Motor neuron (in vitro differentiated cells): ENCODE measurements at regions not wholly inside any gene's neighbourhood (a gene's known extent, or its start where the extent isn't known, plus 50 kb on each side); places are given as distances from the start of the nearest gene placed in this dataset.
A peak's percentile ranks its signal among the peaks of the same experiment; 100 is the strongest.

Experiments used
- ATAC-seq, 8 experiments: fragments of 200-7000 bp; cut with Tn5 transposase; replicated peaks in 6 of 8; 2 replicates each; pipeline ENCODE4 v1.8.0; 2021; ENCODE audit warnings: mild to moderate bottlenecking in 8 of 8, moderate library complexity in 8 of 8
- H3K27ac ChIP-seq, 2 donors: fragments of 250-450 bp; sonication (Bioruptor Pico); 2 replicates each; pipeline ENCODE4 v1.9.0; 2021; ENCODE audit warnings: antibody characterized with exemption in 2 of 2, mild to moderate bottlenecking in 2 of 2, moderate library complexity in 1 of 2
- H3K4me1 ChIP-seq, 2 donors: fragments of 250-450 bp; sonication (Bioruptor Pico); replicated peaks in 1 of 2; 2 replicates each; pipeline ENCODE4 v1.6.1; 2021; ENCODE audit warnings: antibody characterized with exemption in 2 of 2, mild to moderate bottlenecking in 2 of 2, moderate library complexity in 1 of 2
- H3K4me3 ChIP-seq, 5 donors: fragments of 250-450 bp; sonication (Bioruptor Pico); 2 replicates each; pipeline ENCODE4 v1.9.0; 2021; ENCODE audit warnings: antibody characterized with exemption in 5 of 5, mild to moderate bottlenecking in 5 of 5, moderate library complexity in 4 of 5
- WGBS, 10 experiments: fragments of 450-650 bp; shearing (Covaris generic); methylation state at CpG; one replicate each; pipeline ENCODE4 v1.0.0; 2022; 5-methylcytosine and 5-hydroxymethylcytosine counted together
- in situ Hi-C, 9 experiments: fragments of 400-800 bp; cut with MboI; loops; one replicate each; pipeline ENCODE4 v1.15.0; 2021; ENCODE audit warnings: low sequenced_read_pairs in 9 of 9, low pct_unique_long_range_greater_than_20kb in 2 of 9; ENCODE audit not compliant: unreplicated experiment in 9 of 9

DNA sequence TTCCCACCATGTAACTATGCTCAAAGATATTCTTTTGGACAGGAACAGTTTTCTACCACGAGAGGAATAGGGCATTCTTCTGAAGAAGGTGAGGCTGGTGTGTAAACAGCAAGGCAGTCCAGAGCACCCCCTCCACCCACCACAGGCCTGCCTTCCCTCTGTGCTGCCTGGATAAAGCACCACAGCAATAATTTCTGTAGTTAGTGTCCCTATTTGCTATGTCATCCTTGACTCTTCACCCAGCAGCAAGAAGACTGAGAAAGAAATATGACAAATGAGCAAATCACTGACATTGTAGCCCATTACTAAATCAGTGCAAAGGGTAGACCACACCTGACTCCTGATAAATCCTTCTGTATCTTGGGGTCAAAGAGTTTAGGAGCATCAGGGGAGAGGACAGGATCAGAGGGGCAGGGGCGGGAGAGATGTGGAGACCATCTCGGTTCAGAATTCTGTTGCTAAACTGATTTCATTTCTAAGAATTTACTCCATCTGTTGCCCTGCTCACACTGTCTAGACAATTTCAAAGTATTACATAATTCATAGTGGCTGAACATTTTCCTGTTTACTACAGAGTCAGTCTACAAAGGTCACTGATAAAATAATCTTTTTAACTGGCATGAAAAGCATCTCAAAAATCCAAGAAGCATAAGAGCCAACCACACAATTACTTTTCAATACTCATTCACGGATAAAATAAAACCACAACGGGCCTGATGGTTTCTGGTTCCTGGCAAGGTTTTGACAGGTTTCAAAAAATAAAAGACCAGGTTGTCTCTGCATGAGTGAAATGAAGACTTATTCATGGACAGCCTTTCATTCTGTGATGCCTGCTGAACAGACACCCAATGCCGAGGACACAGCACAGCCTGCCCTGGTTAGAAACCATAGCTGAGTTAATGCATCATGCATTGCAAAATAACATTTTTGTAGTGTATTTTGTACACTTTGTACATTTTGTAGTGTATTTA is 88.4 kb upstream of the IRS2 start:
- ATAC-seq: peak in 5 of 8 experiments; percentile 78 to 94 (median 90)
- H3K4me3 ChIP-seq: no peak overlapping the region
- peaks cover 5 to 17% of the 10 kb centered on the region in 2 donors for H3K4me1 ChIP-seq
- 0 to 90% (median 57%) methylated on average over 1 to 6 of the region's 6 CpGs for WGBS, 10 experiments
- no peak overlapping the region for H3K27ac ChIP-seq
- in situ Hi-C loops: no loop called here

DNA sequence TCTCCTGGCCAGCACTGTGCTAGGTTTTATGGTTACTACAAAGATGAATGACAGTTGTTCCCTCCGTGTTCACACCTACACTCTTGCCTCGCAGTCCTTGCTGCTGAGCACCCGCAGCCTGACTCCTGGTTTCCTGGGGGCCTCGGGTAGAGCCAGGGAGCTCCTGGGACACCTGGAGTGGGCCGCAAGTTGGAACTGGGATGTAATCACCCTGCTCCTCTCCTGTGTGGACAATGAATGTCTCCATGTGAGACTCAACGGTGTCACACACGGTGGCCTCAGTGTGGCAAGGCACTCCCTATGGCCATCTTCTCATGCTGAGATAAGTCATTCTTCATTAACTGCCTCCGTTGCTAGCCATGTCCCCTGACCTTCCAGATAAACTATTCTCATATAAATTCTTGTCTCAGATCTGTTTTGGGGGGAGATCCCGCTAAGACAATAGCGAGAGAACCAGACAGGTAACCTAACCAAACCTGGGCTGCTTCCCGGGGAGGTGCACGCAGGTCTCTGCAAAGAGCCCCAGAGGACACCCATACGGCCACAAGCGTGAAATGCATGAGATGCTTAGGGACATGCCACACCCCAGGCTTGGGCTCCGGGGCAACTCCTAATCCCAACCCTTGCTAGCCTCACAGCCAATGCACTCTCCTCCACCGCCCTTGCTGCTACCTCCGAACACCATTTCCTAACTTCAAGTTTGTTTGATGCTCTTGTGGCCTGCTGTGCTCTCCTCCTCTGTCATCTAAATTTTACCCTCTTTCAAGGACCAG is 87.2 kb upstream of the IRS2 start:
- WGBS, 10 experiments: 50 to 100% (median 84%) methylated on average over 1 to 17 of the region's 17 CpGs
- Histone ChIP-seq H3K4me3 (no peak overlapping the region), H3K27ac (no peak overlapping the region), H3K4me1 (peaks cover 5 to 17% of the 10 kb centered on the region in 2 donors)
- in situ Hi-C loops: no loop called here
- ATAC-seq: no peak

DNA sequence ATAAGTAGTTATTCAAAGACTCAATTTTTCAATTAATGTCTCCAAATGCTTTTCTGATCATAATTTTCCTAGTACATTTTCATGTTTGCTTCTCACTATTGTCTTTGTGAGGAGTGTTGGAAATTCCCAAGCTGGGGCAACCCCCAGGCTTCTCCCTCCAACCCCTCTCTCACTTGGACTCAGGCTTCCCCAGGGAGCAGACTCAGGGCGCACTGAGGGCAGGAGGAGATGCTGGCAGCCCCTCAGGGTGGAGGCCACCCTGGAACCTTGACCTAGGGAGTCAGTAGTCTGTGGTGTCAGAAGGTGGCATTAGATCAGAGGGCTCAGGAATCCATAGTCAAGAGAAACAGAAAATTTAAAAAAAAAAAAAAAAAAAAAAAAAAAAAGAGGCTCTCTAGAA is 86.5 kb upstream of the IRS2 start:
- H3K27ac ChIP-seq: no peak overlapping the region
- no peak overlapping the region for H3K4me3 ChIP-seq
- peaks cover 5 to 19% of the 10 kb centered on the region in 2 donors for H3K4me1 ChIP-seq
- no peak for ATAC-seq
- in situ Hi-C loops: no loop called here
- WGBS, 10 experiments: 100% methylated on average over 1 of the region's 1 CpG; no CpG with 5 or more reads in 9 of the 10 experiments

DNA sequence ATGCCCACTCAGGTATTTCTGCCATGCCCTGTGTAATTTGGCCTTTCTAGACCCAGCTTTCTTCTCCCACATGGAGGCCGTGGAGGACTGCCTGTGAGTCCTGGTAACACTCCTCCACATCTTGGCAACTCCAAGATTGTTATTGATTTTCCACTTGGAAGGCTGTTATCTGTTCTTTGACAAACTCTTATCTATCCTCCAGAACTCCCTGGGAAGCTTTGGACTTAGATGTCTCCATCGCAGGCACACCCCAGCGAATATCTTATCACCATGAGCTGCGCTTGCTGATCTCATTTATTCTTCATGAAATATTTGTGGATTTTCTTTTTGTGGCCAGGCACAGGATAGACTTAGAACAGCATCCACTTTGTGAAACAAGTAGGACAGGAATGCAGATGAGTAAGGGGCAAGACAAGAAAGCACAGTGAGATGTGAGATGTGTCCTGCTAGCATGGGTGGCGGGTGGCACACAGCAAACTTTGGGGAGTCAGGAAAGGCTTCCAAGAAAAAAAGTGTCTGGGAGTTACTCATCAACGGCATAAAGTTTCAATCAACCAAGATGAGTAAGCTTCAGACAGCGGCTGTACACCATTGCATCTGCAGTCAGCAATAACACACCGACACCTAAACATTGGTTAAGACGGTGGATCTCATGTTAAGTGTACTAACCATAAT is 84.5 kb upstream of the IRS2 start:
- ATAC-seq: no peak
- in situ Hi-C loops: no loop called here
- no peak overlapping the region for H3K27ac ChIP-seq
- WGBS, 10 experiments: 44 to 100% (median 88%) methylated on average over 1 to 9 of the region's 9 CpGs
- H3K4me1 ChIP-seq: peaks cover 5 to 19% of the 10 kb centered on the region in 2 donors
- no peak overlapping the region for H3K4me3 ChIP-seq

DNA sequence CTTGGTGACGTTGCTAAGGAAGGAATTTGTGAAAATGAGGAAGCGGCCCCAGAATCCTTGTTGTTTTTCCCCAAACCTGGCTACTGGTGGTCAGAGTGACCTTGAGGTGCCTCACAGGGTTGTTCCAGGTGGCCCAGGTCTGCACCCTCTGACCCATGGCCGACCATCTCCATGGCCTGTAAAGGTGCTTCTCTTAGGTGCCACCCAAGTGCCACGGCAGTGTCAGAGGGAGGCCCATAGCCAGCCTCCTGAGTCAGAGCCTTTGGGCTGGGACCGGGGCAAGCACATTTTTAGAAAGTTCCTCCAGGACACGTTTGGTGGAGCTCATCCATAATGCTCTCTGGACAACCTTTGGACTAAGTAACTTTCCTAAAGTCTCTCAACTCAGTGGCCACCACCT is 83.9 kb upstream of the IRS2 start:
- no peak for ATAC-seq
- 83 to 100% (median 100%) methylated on average over 1 to 4 of the region's 6 CpGs; no CpG with 5 or more reads in 5 of the 10 experiments for WGBS, 10 experiments
- no peak overlapping the region for H3K27ac ChIP-seq
- H3K4me1 ChIP-seq: peaks cover 5 to 19% of the 10 kb centered on the region in 2 donors
- in situ Hi-C loops: no loop called here
- no peak overlapping the region for H3K4me3 ChIP-seq

DNA sequence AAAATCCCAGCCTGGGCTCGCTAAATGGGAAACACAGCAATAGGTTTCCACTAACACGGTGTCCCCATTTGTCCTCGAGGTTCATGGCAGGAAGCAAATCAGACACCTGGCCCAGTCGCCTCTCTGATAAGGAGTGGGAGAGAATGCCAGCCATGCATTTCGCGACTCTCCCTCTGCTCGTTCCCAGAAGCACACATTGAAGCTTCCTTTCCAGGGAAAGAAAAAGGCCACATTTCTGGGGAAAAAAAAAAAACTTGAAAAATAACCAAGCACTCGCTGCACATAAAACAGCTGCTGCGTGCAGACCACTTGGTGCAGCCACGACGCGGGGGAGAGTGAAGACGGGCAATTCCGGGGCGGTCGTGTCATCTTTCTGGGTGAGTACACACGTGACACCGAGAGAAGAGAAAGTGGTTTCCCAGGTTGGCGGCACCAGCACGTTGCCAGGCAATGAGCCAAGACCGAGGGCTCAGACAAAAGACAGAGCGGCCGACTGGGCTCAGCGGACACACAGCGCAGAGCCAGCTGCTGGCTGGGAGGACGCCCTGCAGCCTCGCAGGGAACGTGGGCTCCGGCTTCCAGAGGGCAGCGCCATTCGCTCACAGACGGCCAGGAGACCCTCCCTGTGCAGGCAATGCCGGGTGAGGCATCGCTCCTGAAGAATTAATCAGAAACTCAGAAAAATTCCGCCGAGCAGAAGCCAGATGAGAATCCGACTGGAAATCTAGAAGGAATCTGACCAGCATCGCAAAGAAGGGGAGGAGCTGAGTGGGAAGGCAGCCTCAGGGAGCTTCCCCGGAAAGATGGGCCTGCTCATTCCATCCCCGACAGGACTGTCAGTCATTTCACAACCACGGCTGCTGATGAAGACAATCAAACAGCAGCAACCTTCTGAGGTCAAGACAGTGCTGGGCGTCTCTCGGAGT is 83.2 kb upstream of the IRS2 start:
- ATAC-seq: peak in 4 of 8 experiments; percentile 6 to 98 (median 68)
- no peak overlapping the region for H3K4me3 ChIP-seq
- in situ Hi-C loops: no loop called here
- peak overlapping the region in 1 of 2 donors; percentile 20 for H3K27ac ChIP-seq
- 19 to 97% (median 78%) methylated on average over 4 to 31 of the region's 43 CpGs; no CpG with 5 or more reads in 2 of the 10 experiments for WGBS, 10 experiments
- H3K4me1 ChIP-seq: peaks cover 3 to 12% of the 10 kb centered on the region in 2 donors

DNA sequence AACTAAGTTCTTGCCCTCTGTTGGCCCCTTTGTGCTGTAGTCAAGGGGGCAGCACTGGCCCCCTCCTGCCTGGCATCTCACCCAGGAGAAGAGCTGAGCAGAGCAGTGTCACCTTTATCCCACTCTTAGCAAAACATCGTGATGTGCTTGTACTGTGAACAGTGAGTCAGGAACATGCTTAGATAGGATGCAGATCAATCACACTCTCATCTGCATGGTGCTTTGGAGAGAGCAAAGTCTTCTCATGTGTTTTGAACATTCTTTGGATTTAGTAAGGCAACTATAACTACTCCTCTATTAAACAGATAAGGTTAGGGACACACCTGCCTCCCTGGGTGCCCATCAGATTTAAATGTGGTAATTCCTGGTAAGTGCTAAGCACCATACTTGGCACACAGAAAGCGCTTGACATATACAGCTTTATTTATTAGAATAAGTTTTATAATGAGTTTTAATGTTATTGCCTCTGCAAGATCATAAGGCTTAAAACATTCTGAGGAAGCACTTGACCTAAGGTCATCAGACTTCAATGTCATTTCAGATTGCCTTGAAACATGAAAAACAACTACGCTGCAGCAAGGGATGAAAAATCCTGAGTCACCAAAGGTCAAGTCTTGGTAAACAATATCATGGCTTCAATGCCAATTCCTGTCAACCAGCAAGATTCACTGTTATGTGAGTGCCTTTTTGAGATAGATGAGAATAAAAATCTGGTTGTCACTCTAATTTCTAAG is 82.4 kb upstream of the IRS2 start:
- WGBS, 10 experiments: 29 to 100% (median 90%) methylated on average over 1 to 3 of the region's 3 CpGs; no CpG with 5 or more reads in 1 of the 10 experiments
- H3K27ac ChIP-seq: no peak overlapping the region
- in situ Hi-C loops: no loop called here
- peaks cover 0 to 4% of the 10 kb centered on the region in 2 donors for H3K4me1 ChIP-seq
- no peak overlapping the region for H3K4me3 ChIP-seq
- peak in 4 of 8 experiments; percentile 40 to 57 (median 50) for ATAC-seq

DNA sequence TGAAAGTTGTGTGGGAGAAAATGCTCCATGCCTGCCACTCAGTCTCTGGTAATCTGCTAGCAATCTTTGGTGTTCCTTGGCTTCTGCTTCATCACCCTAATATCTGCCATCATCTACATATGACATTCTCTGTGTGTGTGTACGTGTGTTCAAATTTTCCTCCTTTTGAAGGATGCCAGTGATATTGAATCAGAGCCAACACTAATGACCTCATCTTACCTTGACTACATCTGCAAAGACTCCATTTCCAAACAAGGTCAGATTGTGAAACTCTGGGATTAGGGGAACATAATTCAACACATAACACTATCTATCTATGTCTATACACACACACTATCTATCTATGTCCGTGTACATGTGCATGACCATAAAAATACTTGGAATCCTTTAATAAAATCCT is 81.4 kb upstream of the IRS2 start:
- no peak for ATAC-seq
- 31 to 100% (median 81%) methylated on average over 1 to 2 of the region's 2 CpGs; no CpG with 5 or more reads in 2 of the 10 experiments for WGBS, 10 experiments
- H3K4me3 ChIP-seq: no peak overlapping the region
- peaks cover 0 to 2% of the 10 kb centered on the region in 2 donors for H3K4me1 ChIP-seq
- in situ Hi-C loops: no loop called here
- H3K27ac ChIP-seq: no peak overlapping the region

DNA sequence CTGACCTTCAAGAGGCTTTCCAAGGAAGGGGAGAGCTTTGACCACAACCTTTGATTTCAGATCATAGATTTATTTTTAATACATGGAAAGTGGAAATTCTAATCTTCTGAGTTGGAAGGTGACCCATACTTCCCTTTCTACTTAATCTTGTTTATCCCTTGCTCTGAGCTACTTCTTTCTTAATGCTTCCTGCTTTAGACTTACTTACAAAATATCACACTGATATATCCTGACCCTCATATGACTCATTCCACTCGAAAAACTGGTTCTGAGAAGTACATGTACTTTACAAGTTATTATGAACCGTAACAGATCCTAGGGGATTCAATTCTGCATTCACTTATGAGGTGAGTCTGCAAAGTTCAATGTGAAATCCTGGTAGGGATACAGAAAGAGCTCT is 76.2 kb upstream of the IRS2 start:
- ATAC-seq: no peak
- whole genome bisulfite sequencing, 10 experiments: 0 to 87% (median 64%) methylated on average over 1 to 2 of the region's 2 CpGs; no CpG with 5 or more reads in 3 of the 10 experiments
- Histone ChIP-seq H3K27ac (no peak overlapping the region), H3K4me1 (no peaks in the 10 kb centered on the region), H3K4me3 (no peak overlapping the region)
- in situ Hi-C loops: no loop called here

DNA sequence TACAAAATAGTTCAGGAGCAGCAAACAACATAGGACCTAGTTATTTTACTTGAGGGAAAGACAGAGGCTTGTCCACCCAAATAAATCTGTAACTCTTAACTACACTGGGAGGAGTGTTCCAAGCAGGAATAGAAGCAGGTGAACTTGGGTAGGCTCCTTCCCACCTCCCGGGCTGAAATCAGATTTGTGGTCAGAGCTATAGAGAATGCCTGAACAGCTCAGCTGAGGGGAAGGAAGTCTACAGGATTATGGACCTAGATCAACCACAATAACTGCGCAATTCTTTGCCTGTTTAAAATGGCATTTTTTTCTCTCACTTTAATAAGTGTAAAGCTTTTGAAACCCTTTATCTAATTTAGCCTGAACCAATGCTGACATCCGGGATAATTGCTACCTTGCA is 73.5 kb upstream of the IRS2 start:
- in situ Hi-C loops: no loop called here
- H3K4me3 ChIP-seq: no peak overlapping the region
- no peaks in the 10 kb centered on the region for H3K4me1 ChIP-seq
- WGBS, 10 experiments: 80 to 100% (median 97%) methylated on average over 1 to 3 of the region's 3 CpGs; no CpG with 5 or more reads in 1 of the 10 experiments
- no peak for ATAC-seq
- H3K27ac ChIP-seq: no peak overlapping the region

DNA sequence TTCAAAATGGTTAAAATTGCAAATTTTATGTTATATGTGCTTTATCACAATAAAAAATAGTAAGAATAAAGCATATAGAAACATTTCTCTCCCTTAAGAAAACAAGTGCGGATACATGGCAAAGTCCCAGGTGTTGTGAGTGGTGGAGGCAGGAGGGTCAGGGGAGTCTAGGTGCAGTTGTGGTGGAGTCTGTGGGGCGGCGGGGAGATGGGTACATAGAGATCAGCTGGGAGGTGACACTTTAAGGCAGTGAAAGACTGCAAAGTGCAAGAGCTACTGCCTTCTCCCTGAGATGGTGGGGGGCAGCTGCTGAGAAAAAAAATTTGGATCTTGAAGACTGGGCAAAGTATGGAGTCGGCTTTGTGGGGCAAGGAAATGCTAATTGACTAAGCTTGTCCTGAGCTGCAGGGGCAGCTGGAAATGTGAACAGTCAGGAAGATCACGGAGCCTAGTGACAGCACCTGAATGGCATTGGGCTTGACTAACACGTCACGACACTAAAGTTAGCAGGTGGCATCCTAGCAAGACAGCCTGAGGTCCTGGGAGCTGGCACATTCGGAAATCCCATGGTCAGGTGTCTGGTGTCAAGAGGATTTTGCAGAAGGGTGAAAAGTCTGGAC is 72.9 kb upstream of the IRS2 start:
- Histone ChIP-seq H3K27ac (no peak overlapping the region), H3K4me1 (no peaks in the 10 kb centered on the region), H3K4me3 (no peak overlapping the region)
- ATAC-seq: no peak
- 35 to 100% (median 81%) methylated on average over 1 to 7 of the region's 8 CpGs; no CpG with 5 or more reads in 2 of the 10 experiments for WGBS, 10 experiments
- in situ Hi-C loops: no loop called here
